ENCODE measurements at regions not wholly inside any gene's neighbourhood (a gene's known extent, or its start where the extent isn't known, plus 50 kb on each side); places are given as distances from the start of the nearest gene placed in this dataset.

GRCh38 chr11:116066777-116067176 is 562.6 kb upstream of the CADM1 start:
- no peaks in the 10 kb centered on the region for H4K20me1 ChIP-seq (replicated peaks; ENCODE audit: insufficient read depth)
- ATAC-seq = no peak
- H3K36me3 ChIP-seq (ENCODE audit: insufficient read depth) = no peaks in the 10 kb centered on the region
- no peak for DNase-seq (ENCODE audit: low spot score)
- H3K27ac Mint-ChIP-seq = no peak overlapping the region
- H3K9me2 ChIP-seq (ENCODE audit: insufficient read depth) = no peaks in the 10 kb centered on the region
- H2AFZ ChIP-seq = no peak overlapping the region
- peaks cover 9% of the 10 kb centered on the region for H3K4me1 Mint-ChIP-seq
- H3F3A ChIP-seq (replicated peaks; ENCODE audit: low read depth) = no peaks in the 10 kb centered on the region
- no peaks in the 10 kb centered on the region; the same call in 1 of the 2 replicates for H3K4me1 ChIP-seq (ENCODE audit: insufficient read depth)
- H3K9me3 Mint-ChIP-seq = no peaks in the 10 kb centered on the region
- H3K27me3 Mint-ChIP-seq (ENCODE audit: insufficient read depth, low read depth, poor library complexity) = peaks cover 14% of the 10 kb centered on the region
- H3K79me2 ChIP-seq (replicated peaks; ENCODE audit: insufficient read depth) = no peaks in the 10 kb centered on the region
- no peaks in the 10 kb centered on the region for H3K27me3 ChIP-seq (ENCODE audit: insufficient read depth)
- no peak overlapping the region for H3K4me2 ChIP-seq
- no peaks in the 10 kb centered on the region for H3K36me3 Mint-ChIP-seq (ENCODE audit: low read depth)
- H3K27ac ChIP-seq (ENCODE audit: low read depth) = no peak overlapping the region
- H3K4me3 Mint-ChIP-seq = no peak overlapping the region
- no peak overlapping the region for H3K4me3 ChIP-seq
- TF ChIP-seq ZNF331 (CRISPR knock-in tag; IDR thresholded peaks at IDR 0.05; ENCODE audit: low read depth) (no peak), JUNB (IDR thresholded peaks at IDR 0.05; ENCODE audit: unreplicated experiment) (no peak), ZNF462 (CRISPR knock-in tag; IDR thresholded peaks at IDR 0.05) (no peak), ETS1 (IDR thresholded peaks at IDR 0.05) (no peak), STAT1 (IDR thresholded peaks at IDR 0.05; ENCODE audit: unreplicated experiment) (no peak), CTCF (conservative IDR thresholded peaks at IDR 0.05; ENCODE audit: low read depth in 2 of 2) (no peak), POLR2AphosphoS5 (IDR thresholded peaks at IDR 0.05; ENCODE audit: low read depth) (no peak)
